ENCODE measurements at regions not wholly inside any gene's neighbourhood (a gene's known extent, or its start where the extent isn't known, plus 50 kb on each side); places are given as distances from the start of the nearest gene placed in this dataset.

GRCh38 chrX:39327255-39327654 is 526.0 kb downstream of the MID1IP1 start:
- no peak for TF ChIP-seq POLR2AphosphoS5 (IDR thresholded peaks at IDR 0.05; ENCODE audit: low read depth, low read length)
- no peak for TF ChIP-seq TAF1 (IDR thresholded peaks at IDR 0.05; ENCODE audit: borderline replicate concordance, low read depth, low read length)

Measured in GM12892 (cell line).